Iris pigment epithelial cell (primary cell): ENCODE measurements at regions not wholly inside any gene's neighbourhood (a gene's known extent, or its start where the extent isn't known, plus 50 kb on each side); places are given as distances from the start of the nearest gene placed in this dataset.

ENCODE experiments used
- DNase-seq: peaks from one replicate; pipeline ENCODE4 v3.0.0-alpha.2; 2011; ENCODE audit warnings: low read depth

GRCh38 chr14:89626233-89626806 is 209.3 kb upstream of the FOXN3 start:
- no peak for DNase-seq

GRCh38 chr14:89625731-89626232 is 208.7 kb upstream of the FOXN3 start:
- DNase-seq: no peak

- no peak for DNase-seq
Observed at GRCh38 chr14:89625244-89625713, 208.2 kb upstream of the FOXN3 start.

- DNase-seq: no peak
Observed at GRCh38 chr14:89624500-89625156, 207.6 kb upstream of the FOXN3 start.

GRCh38 chr14:89621791-89622638 is 205.0 kb upstream of the FOXN3 start:
- no peak for DNase-seq

GRCh38 chr14:89621009-89621421 is 204.0 kb upstream of the FOXN3 start:
- DNase-seq: no peak

- no peak for DNase-seq
Observed at GRCh38 chr14:89620436-89620835, 203.4 kb upstream of the FOXN3 start.

- no peak for DNase-seq
Observed at GRCh38 chr14:89619596-89619995, 202.6 kb upstream of the FOXN3 start.

DNA sequence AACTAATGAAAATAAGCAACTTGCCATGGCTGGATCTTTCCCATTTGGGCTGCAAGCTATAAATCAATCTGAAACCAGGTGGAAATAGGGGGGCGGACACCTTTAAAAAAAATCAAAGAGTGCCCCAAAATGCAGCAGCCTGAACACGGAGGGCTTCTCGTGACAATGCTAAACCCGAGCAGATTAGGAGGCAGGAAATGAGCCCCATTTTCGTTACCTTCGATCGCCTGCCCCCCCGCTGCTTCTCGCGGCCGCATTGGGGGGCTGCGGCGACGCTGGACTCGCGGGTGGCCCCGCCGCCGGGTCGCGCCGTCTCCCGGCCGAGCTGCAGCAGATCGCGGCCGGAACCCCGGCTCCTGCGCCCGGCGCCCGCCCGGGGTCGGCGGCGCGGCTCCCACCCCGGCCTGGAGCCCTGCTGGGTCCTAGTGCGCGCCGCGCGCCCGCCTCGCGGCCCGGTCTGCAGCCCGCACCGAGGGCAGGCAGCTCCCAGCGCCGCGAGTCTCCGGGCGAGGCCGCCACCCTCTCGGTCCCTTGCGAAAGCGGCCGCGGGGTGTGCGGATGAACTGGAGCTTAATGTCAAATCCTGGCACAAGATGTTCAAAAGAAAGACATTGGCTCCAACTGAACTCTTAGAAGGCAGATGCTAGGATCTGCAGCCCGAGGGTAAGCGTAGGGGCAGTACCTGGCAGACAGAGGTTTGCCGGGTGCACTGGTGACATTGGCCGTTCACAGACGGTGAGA is 201.9 kb upstream of the FOXN3 start:
- DNase-seq: peak; percentile 74

DNA sequence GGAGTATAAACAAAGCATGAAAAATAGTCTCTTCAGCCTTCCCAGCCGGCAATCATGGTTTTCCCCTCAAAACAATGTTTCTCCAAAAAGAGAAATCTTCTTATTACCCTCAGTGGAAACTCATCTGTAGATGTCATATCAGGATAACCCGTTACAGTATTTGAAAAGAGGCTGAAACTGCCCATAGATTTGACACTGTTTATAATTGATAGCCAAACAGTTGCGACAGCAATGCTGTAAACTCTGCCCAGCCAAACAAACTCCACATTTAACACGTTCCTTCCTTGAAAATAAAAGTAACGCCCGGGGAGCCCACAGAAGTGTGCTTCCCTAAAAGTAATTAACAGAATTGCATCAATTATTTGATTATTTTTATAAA is 201.3 kb upstream of the FOXN3 start:
- peak; percentile 32 for DNase-seq

DNA sequence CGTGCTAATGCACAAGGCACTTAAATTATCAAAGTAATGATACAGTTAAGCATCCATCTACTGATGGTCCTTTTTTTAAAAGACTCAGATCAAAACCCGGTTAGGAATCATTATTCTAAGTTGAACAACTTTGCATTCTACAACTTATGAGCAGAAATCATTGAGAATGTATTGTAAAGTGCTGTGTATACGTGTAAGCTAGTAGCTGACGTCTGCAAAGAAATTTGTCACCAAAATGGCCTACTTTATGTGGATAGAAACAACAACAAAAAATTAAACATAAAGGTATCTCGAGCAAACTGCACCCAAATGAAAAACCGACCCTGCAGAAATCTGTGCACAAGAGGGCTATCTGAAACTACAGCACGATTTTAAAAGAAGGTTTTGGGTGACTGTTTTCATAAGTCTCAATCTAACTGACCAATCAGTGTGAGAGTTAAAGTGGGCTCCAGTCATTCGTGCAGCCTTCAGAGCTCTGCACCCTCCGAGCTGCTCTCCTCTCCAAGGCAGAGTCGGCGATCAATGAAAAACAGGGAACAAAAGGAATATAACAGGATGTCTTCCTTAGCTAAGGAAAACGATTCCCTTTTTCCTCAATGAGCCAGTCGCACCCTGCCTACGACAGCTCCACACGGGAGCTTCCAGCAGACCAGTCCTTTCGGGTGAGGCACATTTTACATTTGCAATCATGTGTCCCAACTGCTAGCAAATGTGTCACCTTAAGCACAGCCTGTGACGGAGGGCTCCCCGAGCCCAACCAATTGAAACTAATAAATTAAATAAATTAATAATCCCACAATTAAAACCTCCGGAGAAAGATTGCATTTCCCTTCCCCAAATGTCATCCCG is 200.7 kb upstream of the FOXN3 start:
- peak; percentile 66 for DNase-seq

DNA sequence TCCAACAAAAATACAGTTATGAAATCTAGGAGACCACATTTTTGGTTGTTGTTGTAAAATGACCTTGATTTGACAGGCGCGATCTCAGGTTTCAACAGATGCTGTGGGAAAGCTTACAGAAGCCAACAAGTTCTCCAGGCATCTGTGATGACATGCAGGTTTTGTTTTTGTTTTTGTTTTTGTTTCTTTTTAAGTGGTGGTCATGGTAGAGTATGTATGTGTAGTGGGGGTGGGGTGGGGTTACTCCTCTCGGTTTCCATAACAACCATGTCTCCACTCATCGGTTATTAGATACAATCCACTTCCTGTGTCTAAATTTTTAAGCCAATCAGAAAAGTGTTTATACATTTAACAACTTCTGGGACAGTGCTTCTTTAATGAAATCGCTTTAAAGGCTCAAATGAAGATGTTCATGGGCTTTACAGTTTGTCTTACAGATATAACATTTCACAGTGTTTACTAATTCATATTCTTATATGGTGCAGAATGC is 199.9 kb upstream of the FOXN3 start:
- DNase-seq: peak; percentile 85

GRCh38 chr14:89616425-89616824 is 199.4 kb upstream of the FOXN3 start:
- no peak for DNase-seq

GRCh38 chr14:89615421-89615820 is 198.4 kb upstream of the FOXN3 start:
- DNase-seq: peak; percentile 36

- no peak for DNase-seq
Observed at GRCh38 chr14:89614009-89614691, 197.1 kb upstream of the FOXN3 start.

DNA sequence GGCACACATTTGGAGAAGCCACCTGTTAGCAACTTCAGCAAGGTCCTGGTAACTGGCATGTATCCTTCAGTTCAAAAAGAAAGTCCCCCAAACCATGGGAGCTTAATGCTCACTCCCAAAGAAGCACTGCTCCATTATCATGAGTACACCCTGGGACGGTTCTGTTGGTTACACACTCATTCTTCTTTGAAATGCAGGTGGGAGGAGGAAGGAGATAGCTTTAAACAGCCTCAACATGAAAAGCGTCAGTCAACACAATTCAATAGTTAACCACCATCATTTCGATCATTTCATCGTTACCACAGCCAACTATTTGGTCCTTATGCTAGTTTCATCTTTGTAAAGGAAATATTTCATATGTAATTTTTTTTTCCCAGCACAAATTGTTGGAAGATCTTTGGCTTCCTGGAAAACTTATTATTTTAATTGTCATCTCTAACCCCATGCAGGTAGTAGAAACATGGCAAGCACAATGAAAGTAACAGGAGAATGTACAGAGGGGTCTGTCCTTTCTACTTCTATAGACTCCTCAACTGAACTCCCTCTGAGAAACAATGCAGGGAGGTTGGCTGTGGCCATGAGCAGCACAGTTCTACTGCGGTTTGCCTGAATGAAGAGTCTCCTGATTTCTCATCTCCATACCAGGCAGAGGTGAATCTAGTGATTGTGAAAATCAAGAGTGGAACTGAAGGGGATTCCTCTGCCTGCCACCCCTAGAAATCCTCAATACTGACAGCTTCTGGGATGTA is 196.4 kb upstream of the FOXN3 start:
- no peak for DNase-seq

DNA sequence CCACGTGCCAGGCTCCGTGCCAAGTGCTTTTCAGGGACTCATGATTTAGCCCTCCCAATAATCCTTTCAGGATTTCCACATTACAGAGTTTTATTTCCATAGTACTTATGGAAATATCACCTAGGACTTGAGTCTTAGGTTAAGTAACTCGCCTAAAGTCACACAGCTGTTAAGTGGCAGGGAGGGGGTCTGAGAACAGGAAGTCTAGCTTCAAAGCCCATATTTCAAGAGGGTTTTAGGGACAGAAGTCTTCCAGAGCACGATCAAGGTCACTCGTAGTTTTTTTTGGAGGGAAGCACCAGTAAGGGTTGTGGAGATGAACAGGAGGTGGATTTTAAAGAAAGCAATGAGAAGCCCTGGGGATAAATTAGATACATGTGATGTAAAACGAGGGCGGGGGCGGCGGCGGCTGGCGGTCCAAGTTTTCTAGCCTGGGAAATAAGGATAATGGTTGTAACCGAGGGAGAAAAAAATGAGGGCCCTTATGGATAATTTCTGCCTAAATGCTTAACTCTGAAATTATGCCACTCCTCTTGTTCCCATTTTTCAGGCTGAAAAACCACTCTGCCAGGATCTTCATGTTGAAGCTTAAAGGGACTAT is 192.6 kb upstream of the FOXN3 start:
- DNase-seq: no peak

DNA sequence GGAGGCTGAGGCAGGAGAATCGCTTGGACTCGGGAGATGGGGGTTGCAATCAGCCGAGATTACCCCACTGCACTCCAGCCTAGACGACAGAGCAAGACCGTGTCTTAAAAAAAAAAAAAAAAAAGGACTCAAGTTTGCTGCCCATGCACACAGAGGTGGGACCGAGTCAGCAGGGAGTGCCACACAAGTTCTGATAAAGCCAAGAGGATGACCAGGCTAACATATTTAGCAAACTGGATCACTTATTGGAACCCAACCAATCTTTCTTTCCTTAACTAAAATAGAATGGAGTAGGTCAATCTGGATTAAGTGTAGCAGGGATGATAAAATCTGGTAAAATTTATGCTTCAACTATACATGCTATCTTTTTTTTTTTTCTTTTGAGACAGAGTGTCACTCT is 190.4 kb upstream of the FOXN3 start:
- DNase-seq: no peak

- DNase-seq: no peak
Observed at GRCh38 chr14:89603938-89604480, 187.0 kb upstream of the FOXN3 start.
